K562 (cell line): ENCODE measurements at regions not wholly inside any gene's neighbourhood (a gene's known extent, or its start where the extent isn't known, plus 50 kb on each side); places are given as distances from the start of the nearest gene placed in this dataset.

Source experiments
- ATAC-seq: fragments of 200-7000 bp; cut with Tn5 transposase; 3 replicates; pipeline ENCODE4 v1.9.1; 2020; ENCODE audit warnings: moderate library complexity
- BruUV-seq: library from RNA; stranded (reverse); fragments of 400-500 nt; replicated peaks from 2 replicates; lab custom pipeline; 2021; lab: Mats Ljungman, UMichigan
- CTCF ChIA-PET: fragments of 300-600 bp; formaldehyde crosslinking; extraction: SDS; loops from one replicate; lab custom pipeline; 2021; ENCODE audit warnings: low intra/inter-chr PET ratio; lab: Yijun Ruan, JAX
- POLR2A ChIA-PET: fragments of 300-600, 350-650 bp; sonication (Branson Sonifier 250); formaldehyde crosslinking; extraction: SDS; loops from one replicate; lab custom pipeline; 2021; ENCODE audit warnings: antibody characterized with exemption, inconsistent platforms; lab: Yijun Ruan, JAX
- DNase-seq, 4 experiments: peaks; one replicate each; pipeline versions ENCODE4 v3.0.0 to v3.0.0-alpha.2; 2011 to 2018; ENCODE audit warnings: low spot score in 3 of 4, mixed read lengths in 3 of 4; ENCODE audit errors: extremely low read depth in 1 of 4
- FAIRE-seq: peaks from 2 replicates; lab custom pipeline; 2011; peaks lifted over from hg19 to GRCh38; lab: Jason Lieb, UNC
- H2AFZ ChIP-seq: 2 replicates; pipeline ENCODE4 v1.6.0; 2011; ENCODE audit warnings: low read depth, low read length, control low read depth, inconsistent platforms
- H3K27ac ChIP-seq: fragments of 200-600 bp; 3 replicates; pipeline ENCODE4 v1.8.0; 2011; ENCODE audit warnings: low read depth, mild to moderate bottlenecking, control low read depth, inconsistent platforms, low read length, moderate library complexity, mixed read lengths; ENCODE audit errors: extremely low read depth
- H3K27me3 ChIP-seq, 2 experiments: fragments of 300-600 bp in 1 of 2; 2 replicates in 1 of 2; 3 replicates in 1 of 2; pipeline versions ENCODE4 v1.6.0 to v1.8.0; 2011; ENCODE audit warnings: inconsistent platforms in 2 of 2, low read length in 2 of 2, mild to moderate bottlenecking in 1 of 2, mixed read lengths in 1 of 2, moderate library complexity in 1 of 2; ENCODE audit not compliant: control insufficient read depth in 2 of 2, insufficient read depth in 2 of 2
- H3K36me3 ChIP-seq: fragments of 300-600 bp; 3 replicates; pipeline ENCODE4 v1.8.0; 2011; ENCODE audit warnings: mild to moderate bottlenecking, low read length, inconsistent platforms; ENCODE audit not compliant: control insufficient read depth, insufficient read depth
- H3K4me1 ChIP-seq, 2 experiments: fragments of 200-600 bp in 1 of 2; replicated peaks in 1 of 2; 2 replicates in 1 of 2; 3 replicates in 1 of 2; pipeline versions ENCODE4 v1.5.1 to v1.8.0; 2011; ENCODE audit warnings: inconsistent platforms in 2 of 2, low read length in 2 of 2, mild to moderate bottlenecking in 1 of 2, mixed read lengths in 1 of 2, moderate library complexity in 1 of 2; ENCODE audit not compliant: control insufficient read depth in 2 of 2, insufficient read depth in 2 of 2
- H3K4me2 ChIP-seq: 2 replicates; pipeline ENCODE4 v1.6.1; 2011; ENCODE audit warnings: low read length, control low read depth, inconsistent platforms, mixed read lengths; ENCODE audit not compliant: insufficient read depth
- H3K4me3 ChIP-seq: fragments of 200-600 bp; sonication (generic), shearing (Covaris generic); 2 replicates; pipeline ENCODE4 v1.5.1; 2016; ENCODE audit warnings: control low read depth, inconsistent platforms
- H3K79me2 ChIP-seq: fragments of 200-600 bp; 3 replicates; pipeline ENCODE4 v1.8.0; 2011; ENCODE audit warnings: low read length, inconsistent platforms; ENCODE audit not compliant: control insufficient read depth, insufficient read depth
- H3K9ac ChIP-seq, 2 experiments: 2 replicates each; pipeline versions ENCODE4 v1.6.0 to v1.6.1; 2011; ENCODE audit warnings: low read depth in 2 of 2, low read length in 2 of 2, control low read depth in 1 of 2, inconsistent platforms in 1 of 2, mild to moderate bottlenecking in 1 of 2, mixed read lengths in 1 of 2; ENCODE audit not compliant: insufficient read depth in 1 of 2
- H3K9me1 ChIP-seq: one replicate; pipeline ENCODE4 v1.6.0; 2011; ENCODE audit warnings: inconsistent platforms, mild to moderate bottlenecking, low read length, moderate library complexity; ENCODE audit not compliant: control insufficient read depth, insufficient read depth
- H3K9me3 ChIP-seq: replicated peaks from 2 replicates; pipeline ENCODE4 v1.5.1; 2011; ENCODE audit warnings: low read depth, low read length, inconsistent platforms; ENCODE audit not compliant: control insufficient read depth, insufficient read depth
- H4K20me1 ChIP-seq: replicated peaks from 2 replicates; pipeline ENCODE4 v1.6.1; 2011; ENCODE audit warnings: low read length, inconsistent platforms, mixed read lengths; ENCODE audit not compliant: control insufficient read depth, insufficient read depth
- BRD9 ChIP-seq: fragments of 450-650 bp; IDR thresholded peaks from 2 replicates; pipeline ENCODE4 v1.6.1; 2018; ENCODE audit warnings: low read depth; ENCODE audit not compliant: partially characterized antibody
- CHCHD3 ChIP-seq: fragments of 250-450 bp; sonication (Bioruptor Pico); IDR thresholded peaks from 2 replicates; pipeline ENCODE4 v2.1.2; 2022; ENCODE audit warnings: mild to moderate bottlenecking
- ETV5 ChIP-seq: sonication (generic); formaldehyde crosslinking; IDR thresholded peaks from 2 replicates; pipeline ENCODE4 v1.4.0; 2020; ENCODE audit warnings: low read depth, mild to moderate bottlenecking, missing genetic modification reagents
- FOXK2 ChIP-seq, 2 experiments: fragments of 450-650 bp; IDR thresholded peaks in 1 of 2; conservative IDR thresholded peaks in 1 of 2; 2 replicates each; pipeline ENCODE4 v1.6.1; 2016; ENCODE audit warnings: low read depth in 2 of 2, mild to moderate bottlenecking in 1 of 2
- FOXM1 ChIP-seq, 2 experiments: fragments of 450-650 bp in 1 of 2; sonication (generic) in 1 of 2; formaldehyde crosslinking in 1 of 2; IDR thresholded peaks; 2 replicates each; pipeline versions ENCODE4 v1.6.1 to v1.9.0; 2017 to 2022; ENCODE audit warnings: low read depth in 2 of 2, mild to moderate bottlenecking in 2 of 2, missing genetic modification reagents in 1 of 2, moderate library complexity in 1 of 2
- JUNB ChIP-seq: fragments of 450-650 bp; formaldehyde crosslinking; conservative IDR thresholded peaks from 2 replicates; pipeline ENCODE4 v1.4.0; 2020; ENCODE audit warnings: mild to moderate bottlenecking
- MIER1 ChIP-seq: fragments of 450-650 bp; IDR thresholded peaks from 2 replicates; pipeline ENCODE4 v1.6.1; 2016; ENCODE audit warnings: antibody characterized with exemption, mild to moderate bottlenecking, low read depth
- NCOA2 ChIP-seq, 2 experiments: fragments of 450-650 bp; IDR thresholded peaks; 2 replicates each; pipeline ENCODE4 v1.6.1; 2018; ENCODE audit warnings: mild to moderate bottlenecking in 2 of 2, moderate library complexity in 1 of 2; ENCODE audit not compliant: partially characterized antibody in 2 of 2
- POLR2H ChIP-seq: IDR thresholded peaks from 2 replicates; pipeline ENCODE4 v1.6.1; 2016; ENCODE audit warnings: missing genetic modification characterization, low read depth, mild to moderate bottlenecking, control low read depth, missing compliant biosample characterization, moderate library complexity
- PTBP1 ChIP-seq: fragments of 200-400 bp; formaldehyde crosslinking; IDR thresholded peaks from 2 replicates; pipeline ENCODE4 v1.6.1; 2017; ENCODE audit warnings: low read depth, low read length
- TCF7 ChIP-seq: sonication (generic); IDR thresholded peaks from 2 replicates; pipeline ENCODE4 v1.6.1; 2016; ENCODE audit warnings: antibody characterized with exemption, borderline replicate concordance
- WGBS: fragments of 100-300 bp; shearing (Covaris generic); methylation state at CpG from one replicate; pipeline ENCODE4 v1.1.6; 2016; ENCODE audit warnings: low coverage, mixed read lengths; ENCODE audit not compliant: insufficient coverage; ENCODE audit errors: missing lambda C conversion rate; 5-methylcytosine and 5-hydroxymethylcytosine counted together
- in situ Hi-C: fragments of 300-500 bp; cut with MboI; formaldehyde crosslinking; loops from 4 replicates; pipeline ENCODE4 v1.15.0; 2018; ENCODE audit warnings: inconsistent platforms, mixed read lengths
- intact Hi-C: fragments of 100-400 bp; cut with micrococcal nuclease; formaldehyde crosslinking; loops from 2 replicates; pipeline ENCODE4 v1.14.2; 2022
- TF ChIP-seq, protein P1 (sequence below), 2 experiments: fragments of 450-650 bp in 1 of 2; sonication (generic) in 1 of 2; formaldehyde crosslinking; conservative IDR thresholded peaks; 2 replicates each; pipeline versions ENCODE4 v1.4.0 to v1.8.1; 2020 to 2022; ENCODE audit warnings: mild to moderate bottlenecking in 1 of 2, missing genetic modification reagents in 1 of 2
- TF ChIP-seq, protein P2 (sequence below): fragments of 200-400 bp; formaldehyde crosslinking; IDR thresholded peaks from 2 replicates; pipeline ENCODE4 v1.6.1; 2017; ENCODE audit warnings: mild to moderate bottlenecking, low read depth, low read length, moderate library complexity

DNA sequence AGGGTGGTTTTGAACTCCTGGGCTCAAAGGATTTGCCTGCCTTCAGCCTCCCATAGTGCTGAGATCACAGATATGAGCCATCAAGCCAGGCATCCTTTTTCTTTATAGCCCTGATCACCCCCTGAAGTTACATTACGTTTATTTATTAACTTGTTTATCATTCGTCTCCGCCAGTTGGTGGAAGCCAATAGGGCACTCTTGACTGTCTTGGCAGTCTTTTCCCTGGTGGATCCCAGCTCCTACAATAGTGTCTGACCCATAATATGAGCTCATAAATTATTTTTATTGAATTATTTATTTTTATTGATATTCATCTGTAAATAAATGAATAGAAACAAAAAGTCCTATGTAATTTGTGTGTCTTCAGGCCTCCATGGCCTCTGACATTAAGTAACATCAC is 484.3 kb upstream of the FAT1 start:
- BruUV-seq, result no TSS peak
- POLR2A ChIA-PET, result no interaction called here
- H3K9me1 ChIP-seq, result no peaks in the 10 kb centered on the region
- no peak overlapping the region for H3K9ac ChIP-seq
- no peaks in the 10 kb centered on the region for H3K9me3 ChIP-seq
- H3K27ac ChIP-seq, result no peak overlapping the region
- FAIRE-seq (no peak), ATAC-seq (no peak), DNase-seq (no peak)
- 0% methylated on average over 3 of the region's 3 CpGs for WGBS
- in situ Hi-C loops, result no loop called here
- TF ChIP-seq, protein P1, sequence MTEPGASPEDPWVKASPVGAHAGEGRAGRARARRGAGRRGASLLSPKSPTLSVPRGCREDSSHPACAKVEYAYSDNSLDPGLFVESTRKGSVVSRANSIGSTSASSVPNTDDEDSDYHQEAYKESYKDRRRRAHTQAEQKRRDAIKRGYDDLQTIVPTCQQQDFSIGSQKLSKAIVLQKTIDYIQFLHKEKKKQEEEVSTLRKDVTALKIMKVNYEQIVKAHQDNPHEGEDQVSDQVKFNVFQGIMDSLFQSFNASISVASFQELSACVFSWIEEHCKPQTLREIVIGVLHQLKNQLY (CRISPR knock-in tag; conservative IDR thresholded peaks at IDR 0.05), result no peak
- TF ChIP-seq NCOA2 (IDR thresholded peaks at IDR 0.05; ENCODE audit: partially characterized antibody in 2 of 2), result no peak
- no peak for TF ChIP-seq ETV5
- TF ChIP-seq TCF7, result no peak
- TF ChIP-seq FOXM1 (IDR thresholded peaks at IDR 0.05; ENCODE audit: low read depth), result no peak
- no peak for TF ChIP-seq FOXM1 (CRISPR knock-in tag; IDR thresholded peaks at IDR 0.05; ENCODE audit: low read depth)
- no peak for TF ChIP-seq POLR2H (tag)
- TF ChIP-seq CHCHD3 (CRISPR knock-in tag), result no peak
- TF ChIP-seq, protein P2, sequence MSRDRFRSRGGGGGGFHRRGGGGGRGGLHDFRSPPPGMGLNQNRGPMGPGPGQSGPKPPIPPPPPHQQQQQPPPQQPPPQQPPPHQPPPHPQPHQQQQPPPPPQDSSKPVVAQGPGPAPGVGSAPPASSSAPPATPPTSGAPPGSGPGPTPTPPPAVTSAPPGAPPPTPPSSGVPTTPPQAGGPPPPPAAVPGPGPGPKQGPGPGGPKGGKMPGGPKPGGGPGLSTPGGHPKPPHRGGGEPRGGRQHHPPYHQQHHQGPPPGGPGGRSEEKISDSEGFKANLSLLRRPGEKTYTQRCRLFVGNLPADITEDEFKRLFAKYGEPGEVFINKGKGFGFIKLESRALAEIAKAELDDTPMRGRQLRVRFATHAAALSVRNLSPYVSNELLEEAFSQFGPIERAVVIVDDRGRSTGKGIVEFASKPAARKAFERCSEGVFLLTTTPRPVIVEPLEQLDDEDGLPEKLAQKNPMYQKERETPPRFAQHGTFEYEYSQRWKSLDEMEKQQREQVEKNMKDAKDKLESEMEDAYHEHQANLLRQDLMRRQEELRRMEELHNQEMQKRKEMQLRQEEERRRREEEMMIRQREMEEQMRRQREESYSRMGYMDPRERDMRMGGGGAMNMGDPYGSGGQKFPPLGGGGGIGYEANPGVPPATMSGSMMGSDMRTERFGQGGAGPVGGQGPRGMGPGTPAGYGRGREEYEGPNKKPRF, result no peak
- TF ChIP-seq MIER1, result no peak
- TF ChIP-seq PTBP1, result no peak
- TF ChIP-seq FOXK2 (conservative IDR thresholded peaks at IDR 0.05 in 1 of 2, IDR thresholded peaks at IDR 0.05 in 1 of 2; ENCODE audit: low read depth in 2 of 2), result no peak
- no peak for TF ChIP-seq BRD9
- no peak for TF ChIP-seq JUNB (CRISPR knock-in tag)
- H3K4me3 ChIP-seq, result no peak overlapping the region
- no peak overlapping the region for H3K4me2 ChIP-seq
- no peaks in the 10 kb centered on the region for H3K36me3 ChIP-seq
- intact Hi-C loops, result no loop called here
- H3K79me2 ChIP-seq, result no peaks in the 10 kb centered on the region
- no peaks in the 10 kb centered on the region for H4K20me1 ChIP-seq
- H3K27me3 ChIP-seq, result no peaks in the 10 kb centered on the region
- no peaks in the 10 kb centered on the region for H3K4me1 ChIP-seq
- CTCF ChIA-PET, result no interaction called here
- no peak overlapping the region for H2AFZ ChIP-seq
